HG03571 (cell line): ENCODE measurements at regions not wholly inside any gene's neighbourhood (a gene's known extent, or its start where the extent isn't known, plus 50 kb on each side); places are given as distances from the start of the nearest gene placed in this dataset.

Source experiments
- ATAC-seq: cut with Tn5 transposase; IDR thresholded peaks from one replicate; pipeline ENCODE4 v1.9.1; 2021; ENCODE audit not compliant: unreplicated experiment

DNA sequence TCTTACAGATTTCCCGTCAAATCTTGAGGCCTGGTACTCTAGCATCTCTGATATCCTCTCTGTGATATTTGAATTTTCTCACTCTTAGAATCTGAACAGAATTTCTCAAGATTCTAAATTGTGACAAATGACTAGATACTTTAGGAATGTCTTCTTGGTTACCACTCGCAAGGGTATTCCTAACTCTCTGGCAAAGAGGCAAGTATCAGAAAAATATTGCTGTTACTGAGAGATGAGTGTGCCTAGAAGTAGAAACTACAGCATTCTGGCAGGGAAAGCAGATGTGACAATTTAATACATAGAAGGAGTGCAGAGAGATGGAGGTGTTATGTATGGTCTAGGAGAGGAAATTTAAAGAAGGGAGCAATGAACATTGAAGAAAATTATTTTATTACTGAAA is 467.8 kb downstream of the LRIG3 start:
- no peak for ATAC-seq

DNA sequence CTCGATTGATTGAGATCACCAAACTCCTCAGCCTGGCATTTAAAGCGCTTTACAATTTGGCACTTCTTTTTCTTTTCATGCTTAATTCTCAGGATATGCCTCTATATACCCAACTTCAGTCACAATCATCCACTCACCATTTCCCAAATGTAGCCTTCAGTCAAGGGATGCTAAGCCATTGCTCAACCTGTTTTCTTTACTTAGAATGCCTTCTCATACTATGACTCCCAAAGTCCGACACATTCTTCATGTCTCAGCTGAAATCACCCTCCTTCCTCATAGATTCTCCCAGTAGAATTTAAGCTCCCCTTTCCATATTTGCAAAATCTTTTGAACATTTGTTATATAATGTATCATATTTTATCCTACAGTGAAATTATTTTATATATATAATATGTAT is 467.0 kb downstream of the LRIG3 start:
- ATAC-seq, result no peak

DNA sequence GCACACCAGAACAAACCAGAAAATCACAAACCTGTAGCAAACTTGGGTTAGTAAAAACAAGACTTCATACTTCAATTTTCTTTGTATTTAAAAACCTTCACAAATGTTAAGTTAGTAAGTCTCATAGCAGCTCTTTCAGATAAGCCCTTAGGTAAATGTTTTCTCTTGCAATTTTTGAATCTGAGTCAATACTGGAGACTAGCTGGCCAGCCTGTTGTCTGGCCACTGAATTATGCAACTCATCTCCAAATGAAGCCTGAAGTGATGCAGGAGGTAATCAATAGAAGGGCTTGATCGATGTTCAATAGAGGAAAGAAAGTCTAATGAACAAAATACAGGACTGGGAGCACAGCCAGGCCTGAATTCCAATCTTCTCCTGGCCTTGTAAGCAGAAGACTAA is 465.2 kb downstream of the LRIG3 start:
- ATAC-seq, result no peak

DNA sequence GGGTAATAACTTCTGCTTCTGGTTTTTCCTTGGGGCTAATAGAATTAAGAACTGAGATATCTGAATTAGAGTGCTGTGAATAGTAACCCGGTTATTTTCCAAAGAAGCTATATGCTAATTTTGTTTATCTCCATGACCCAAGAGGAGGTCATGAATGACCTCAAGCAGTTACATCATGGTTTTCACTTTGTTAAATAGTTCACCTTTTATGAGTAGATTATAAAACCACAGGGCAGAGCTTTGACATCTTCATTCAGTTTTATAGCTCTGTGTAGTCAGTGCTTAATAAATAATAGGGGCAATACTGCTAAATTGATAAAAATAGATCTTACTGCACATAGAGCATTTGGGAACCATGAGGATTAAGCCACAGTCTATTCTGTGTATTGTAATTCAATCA is 462.2 kb downstream of the LRIG3 start:
- no peak for ATAC-seq

DNA sequence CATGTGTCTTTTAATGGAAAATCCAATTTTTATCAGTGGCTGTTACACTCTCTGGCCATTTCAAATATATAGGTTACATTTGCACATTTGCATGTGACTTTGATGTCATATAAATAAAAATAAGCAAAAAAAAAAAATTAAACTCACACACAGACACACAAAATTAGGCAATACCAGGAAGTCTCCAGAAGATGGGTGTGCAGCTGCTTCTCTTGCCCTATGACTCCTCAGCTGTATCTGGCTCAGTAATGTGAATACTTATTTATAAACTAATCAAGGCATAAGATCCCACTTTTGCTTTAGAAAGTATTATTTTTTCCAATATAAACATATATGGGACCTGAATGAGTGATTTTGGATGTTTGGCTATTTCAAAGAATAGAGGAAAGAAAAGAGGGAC is 461.1 kb downstream of the LRIG3 start:
- no peak for ATAC-seq

DNA sequence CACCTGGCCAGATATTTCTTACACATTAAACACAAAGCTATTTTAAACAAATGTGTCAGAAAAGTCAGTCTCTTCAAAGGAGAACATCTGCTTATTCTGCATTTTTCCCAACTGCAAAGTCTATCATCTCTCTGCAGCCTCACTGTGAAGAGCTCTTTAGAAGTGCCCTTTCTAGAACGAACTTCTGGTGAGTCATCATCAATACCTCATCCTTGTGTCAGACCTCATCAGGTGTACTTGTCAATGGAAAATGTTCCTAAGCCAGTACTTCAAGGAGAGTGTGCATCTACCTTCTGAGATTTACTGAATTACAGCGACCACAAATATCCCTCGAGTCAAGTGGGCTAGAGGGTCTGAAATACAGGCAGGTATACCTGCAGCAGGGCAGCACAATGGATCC is 457.3 kb downstream of the LRIG3 start:
- ATAC-seq, result no peak

DNA sequence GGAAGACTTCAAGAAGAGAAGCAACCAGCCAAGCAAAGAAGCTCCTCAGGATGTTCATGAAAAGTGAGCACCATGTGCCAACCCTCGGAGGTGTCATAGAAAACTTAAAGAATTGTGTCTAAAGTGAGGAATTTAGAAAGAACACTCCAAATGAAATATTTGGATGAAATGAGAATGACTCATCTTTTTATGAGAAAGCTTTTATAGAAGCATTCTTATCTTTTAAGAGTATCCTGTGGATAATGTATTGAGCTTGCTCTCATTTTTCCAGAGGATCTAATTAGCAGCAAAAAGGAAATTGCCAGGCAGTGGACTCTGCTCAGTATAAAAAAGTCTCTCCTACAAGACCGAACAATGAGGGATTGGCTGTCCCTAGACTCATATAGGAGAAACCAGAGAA is 454.9 kb downstream of the LRIG3 start:
- ATAC-seq, result no peak

DNA sequence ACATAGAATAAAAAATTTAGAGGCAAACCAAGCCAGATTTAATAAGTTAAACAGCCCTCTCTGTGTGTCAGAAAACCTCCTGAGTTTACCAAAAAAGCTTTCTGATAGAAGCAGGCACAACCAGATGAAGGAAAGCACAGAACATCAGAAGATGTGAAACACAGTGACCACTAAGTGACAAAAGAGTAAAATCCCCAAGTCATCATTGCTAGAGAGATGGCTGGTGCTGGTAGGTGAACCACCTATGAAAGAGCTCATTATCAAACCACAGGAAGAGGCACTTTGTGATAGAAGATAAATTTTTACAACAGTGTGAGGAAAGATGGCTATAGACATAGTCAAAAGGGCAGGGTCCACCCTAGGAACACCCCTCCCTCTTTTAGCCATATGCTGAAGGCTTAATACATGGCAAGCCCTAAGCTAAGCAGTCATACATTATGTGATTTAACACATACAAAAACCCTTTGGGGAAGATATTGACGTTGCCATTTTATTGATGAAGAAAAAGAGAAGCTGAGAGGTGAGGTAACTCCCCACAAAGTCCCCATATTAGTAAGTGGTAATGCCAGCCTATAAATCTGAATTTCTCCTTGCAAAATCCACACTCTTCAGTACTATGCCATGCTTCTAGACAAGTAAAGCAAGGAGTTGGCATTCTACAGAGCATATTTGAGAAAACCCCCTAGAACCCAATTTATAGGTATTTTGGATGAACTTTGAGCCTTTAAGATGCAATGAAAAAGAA is 449.9 kb downstream of the LRIG3 start:
- ATAC-seq, result no peak

DNA sequence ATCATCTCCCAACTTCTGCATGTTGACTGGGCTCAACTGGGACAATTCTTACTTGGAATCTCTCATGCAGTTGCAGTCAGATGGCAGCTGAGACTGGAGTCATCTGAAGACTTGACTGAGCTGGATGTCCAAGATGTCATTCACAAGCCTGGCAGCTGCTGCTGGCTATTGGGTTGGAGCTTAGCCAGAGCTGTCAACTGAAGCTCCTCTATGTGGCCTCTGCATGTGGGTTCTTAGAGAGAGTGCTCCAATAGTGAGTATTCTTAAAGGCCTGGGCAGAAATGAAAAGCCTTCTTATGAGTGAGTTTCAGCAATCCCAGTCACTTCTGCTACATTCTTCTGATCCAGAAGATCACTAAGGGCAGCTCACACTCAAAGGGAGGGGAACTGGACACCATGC is 440.9 kb downstream of the LRIG3 start:
- ATAC-seq, result no peak

DNA sequence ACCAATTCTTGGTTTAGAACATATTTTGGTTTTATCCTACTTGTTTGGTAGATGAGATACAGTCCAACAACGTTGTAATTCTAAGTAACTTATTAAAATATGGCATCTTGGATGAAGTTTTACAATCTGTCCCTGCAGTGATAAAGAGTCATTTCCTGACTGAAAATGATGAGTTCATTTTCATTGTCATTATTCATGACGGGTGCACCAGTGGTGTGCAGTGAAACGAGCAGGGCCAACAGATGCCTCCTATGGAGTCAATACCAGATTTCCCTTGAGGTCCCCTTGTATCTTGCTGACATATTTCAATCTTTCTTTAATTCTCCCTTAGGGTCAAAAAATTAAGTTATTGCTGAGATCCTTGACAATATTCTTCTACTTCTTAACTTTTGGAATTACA is 438.5 kb downstream of the LRIG3 start:
- no peak for ATAC-seq

DNA sequence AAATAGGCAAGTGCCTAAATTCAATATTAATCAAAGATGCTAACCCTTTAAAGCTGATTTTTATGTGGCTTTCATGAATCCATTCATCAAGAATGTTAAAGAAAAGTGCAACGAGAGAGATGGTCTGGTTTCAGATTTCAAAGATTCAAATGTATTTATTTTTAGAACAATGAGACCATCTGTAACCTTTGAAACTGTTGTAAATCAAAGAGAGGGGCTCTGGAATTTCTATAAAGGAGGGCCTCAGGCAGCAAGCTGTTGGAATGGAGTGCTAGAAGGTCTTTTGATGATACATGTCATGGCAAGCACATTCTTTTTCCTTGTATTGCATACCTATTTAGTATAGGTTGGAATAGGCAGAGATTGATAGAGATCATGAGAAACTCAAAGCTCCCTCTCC is 433.0 kb downstream of the LRIG3 start:
- no peak for ATAC-seq

DNA sequence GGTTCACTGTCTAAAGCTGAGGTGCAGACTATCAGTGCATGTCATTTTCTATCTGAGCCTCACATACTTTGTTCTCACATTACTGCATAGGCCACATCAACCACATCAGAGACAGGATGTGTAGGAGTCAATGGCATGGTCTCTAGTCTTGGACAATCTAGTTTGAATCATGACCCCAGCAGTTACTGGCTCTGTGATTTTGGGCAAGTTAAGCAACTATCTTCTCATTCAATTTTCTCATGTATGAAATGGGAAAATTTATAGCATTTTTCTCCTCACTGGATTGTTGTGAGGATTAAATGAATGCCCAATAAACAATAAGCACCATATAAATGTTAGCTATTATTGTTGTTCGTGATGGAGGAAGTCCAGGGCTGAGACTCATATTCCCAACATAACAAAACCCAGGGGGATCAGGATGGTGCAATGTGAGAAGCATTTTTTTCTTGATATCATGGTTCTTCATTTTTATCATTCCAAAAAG is 432.6 kb downstream of the LRIG3 start:
- no peak for ATAC-seq

DNA sequence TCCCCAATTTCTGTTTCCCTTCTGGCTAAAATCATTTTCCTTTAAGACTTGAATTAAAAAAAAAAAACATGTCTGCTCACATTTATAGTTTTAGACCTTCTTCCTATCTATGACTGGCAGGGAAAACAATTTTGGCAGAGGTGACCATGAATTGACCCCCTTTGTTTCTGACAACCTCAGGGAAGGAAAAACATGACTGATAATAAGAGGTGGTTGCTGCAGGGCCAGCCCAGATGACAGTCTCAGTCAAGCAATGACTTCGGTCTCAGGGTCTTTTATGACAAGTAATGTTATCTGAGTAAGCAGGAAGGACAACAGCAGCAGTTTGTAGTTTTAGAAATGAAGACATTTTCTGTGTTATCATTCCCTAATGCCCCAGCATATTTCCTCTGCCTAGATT is 430.9 kb downstream of the LRIG3 start:
- no peak for ATAC-seq

DNA sequence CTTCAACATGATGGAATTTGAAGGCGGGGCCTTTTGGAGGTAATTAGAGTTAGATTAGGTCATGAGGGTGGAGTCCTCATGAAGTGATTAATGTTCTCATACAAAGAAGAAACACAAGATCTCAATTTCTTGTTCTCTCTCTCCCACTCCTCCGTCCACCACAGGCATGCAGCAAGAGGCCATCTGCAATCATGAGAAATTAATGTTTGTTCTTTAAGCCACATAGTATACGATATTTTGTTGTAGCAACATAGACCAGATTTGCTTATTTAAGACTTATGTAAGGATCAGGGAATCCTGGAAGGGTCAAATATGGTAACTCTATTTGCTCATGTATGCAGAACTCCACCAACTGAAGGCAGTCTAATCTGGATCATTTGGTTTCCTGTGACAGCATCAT is 429.0 kb downstream of the LRIG3 start:
- no peak for ATAC-seq

DNA sequence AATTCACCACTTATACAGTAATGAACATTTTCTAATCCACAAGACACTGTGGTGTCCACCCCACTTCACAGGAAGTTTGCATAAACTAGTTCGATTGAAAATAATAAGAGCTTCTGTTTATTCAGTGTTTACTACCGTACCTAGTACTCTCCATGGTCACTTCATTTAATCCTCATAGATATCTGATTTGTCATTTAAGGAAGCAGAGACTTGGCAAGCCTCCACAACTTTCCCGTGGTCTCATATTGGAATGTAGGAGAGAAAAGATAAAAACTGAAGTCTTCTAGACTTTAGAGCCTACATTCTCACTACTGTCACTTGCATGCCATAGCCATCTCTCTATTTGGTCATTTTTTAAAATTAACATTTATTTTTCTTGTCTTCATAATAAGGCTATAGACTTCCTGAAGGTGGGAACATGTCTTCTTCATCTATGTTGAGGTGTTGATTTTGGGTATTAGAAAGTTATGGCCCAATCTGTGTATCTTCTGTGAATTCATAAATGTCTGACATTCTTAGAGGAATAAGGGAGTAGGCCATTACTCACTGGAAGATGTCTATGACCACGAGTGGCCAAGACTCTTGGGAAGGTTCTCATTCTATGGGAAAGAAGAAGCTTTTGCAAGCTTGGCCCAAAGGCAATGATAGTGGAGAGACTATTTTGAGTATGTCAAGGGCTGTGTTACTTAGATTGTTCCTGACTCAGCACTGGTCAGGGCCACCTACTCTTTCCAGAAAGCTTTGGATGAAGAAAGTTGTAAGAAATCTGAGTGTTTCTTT is 423.7 kb downstream of the LRIG3 start:
- no peak for ATAC-seq

DNA sequence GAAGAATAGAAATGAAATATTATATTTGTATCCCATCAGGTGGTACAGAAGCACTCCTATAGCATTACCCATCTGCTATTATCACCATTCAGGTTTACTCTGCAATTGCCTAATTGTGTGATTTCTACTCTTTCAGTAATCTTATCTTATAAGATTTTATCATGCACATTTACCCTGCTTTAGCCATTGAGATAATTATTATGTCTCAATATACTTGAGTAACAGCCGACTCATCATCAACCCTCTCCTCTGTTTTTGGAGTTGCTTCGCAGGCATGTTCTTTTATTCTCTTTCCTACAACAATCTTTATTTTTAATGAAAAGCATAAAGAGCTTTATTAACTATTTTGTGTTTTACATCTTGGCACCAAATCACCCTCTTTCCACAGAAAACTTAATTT is 419.9 kb downstream of the LRIG3 start:
- ATAC-seq, result no peak

DNA sequence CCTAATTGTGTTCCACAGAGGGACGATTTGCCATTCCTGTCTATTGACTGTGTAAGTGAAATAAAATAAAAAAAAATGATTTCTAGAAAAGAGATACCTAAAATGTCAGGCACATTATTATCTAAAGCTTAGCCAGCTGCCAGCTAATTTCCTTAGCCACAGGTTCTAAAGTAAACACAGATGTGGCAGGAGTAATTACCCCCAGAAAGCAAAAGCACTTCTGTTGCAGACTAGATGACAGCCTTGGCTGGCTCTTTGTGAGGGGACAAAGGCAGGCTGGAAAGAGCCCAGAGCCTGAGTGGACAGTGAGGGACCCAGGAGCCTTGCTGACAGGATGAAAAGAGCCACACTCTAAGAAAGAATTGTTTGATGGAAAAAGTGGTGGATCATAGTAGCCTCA is 418.1 kb downstream of the LRIG3 start:
- no peak for ATAC-seq

DNA sequence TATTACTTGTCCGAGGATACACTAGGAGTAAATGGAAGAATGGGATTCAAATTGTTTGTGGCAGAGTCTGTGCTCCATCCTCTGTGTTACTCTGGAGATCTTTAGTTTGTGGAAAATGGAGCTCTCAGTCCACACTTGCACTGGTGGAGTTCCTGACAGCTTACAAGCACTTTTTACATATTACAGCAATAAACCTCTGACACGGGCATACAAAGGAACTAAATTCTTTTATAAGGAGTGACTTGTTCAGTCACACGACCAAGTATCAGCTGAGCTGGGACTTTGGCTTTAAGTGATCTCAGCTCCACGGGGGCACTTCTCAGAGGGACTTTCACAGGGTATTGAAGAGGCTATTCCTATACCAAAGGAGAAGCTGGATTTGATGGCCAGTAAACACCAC is 417.5 kb downstream of the LRIG3 start:
- ATAC-seq, result no peak

DNA sequence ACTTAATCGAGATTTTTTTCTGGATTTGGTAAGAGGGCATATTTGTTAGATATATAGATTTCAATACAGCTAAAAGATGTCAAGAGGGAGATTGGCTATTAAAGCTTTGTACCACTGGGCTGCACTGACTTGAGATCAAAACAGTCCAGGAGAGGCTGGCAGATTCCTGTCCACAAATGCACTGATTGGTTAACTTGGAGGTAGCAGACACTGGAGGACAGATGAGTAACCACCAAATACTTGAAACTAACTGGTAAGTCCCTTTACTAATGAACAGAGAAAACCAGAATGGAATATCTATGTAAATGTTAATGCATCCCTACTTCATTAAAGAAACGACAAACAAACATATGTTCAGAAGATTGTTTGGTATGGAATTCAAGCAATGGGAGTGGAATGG is 416.6 kb downstream of the LRIG3 start:
- no peak for ATAC-seq

DNA sequence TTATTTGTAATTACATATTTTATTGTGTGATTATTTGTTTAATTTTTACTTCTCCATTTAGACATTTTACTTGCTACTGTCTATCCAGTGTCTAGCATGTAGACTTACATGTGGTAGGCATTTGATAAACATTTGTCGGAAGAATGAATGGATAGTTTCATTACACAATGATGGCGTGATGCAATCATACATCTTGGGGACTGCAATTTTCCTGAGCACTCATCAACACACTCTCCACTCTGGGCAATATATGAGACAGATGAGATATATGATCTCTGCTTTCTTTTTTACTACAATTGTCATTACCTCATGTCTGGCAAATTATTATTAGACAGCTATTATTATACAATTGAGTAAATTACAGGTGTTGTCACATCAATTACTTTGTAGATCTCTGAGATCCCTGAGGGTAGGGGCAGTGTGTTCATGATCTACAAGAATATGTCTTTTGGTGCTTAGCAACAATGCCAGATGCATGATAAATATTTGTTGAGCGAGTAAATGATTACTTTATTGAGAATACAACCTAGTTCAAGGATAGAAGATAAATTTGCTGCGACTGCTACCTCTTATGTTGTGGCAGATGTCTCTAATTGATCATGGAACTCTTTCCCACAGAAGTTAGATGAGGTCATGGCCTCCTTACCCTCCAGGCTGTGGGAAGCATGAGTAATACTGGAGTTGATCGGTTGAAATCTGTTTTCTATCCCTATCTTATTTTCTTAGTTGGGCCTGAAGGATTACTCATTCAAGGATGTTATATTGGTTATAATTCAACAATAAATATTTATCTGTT is 416.0 kb downstream of the LRIG3 start:
- no peak for ATAC-seq

DNA sequence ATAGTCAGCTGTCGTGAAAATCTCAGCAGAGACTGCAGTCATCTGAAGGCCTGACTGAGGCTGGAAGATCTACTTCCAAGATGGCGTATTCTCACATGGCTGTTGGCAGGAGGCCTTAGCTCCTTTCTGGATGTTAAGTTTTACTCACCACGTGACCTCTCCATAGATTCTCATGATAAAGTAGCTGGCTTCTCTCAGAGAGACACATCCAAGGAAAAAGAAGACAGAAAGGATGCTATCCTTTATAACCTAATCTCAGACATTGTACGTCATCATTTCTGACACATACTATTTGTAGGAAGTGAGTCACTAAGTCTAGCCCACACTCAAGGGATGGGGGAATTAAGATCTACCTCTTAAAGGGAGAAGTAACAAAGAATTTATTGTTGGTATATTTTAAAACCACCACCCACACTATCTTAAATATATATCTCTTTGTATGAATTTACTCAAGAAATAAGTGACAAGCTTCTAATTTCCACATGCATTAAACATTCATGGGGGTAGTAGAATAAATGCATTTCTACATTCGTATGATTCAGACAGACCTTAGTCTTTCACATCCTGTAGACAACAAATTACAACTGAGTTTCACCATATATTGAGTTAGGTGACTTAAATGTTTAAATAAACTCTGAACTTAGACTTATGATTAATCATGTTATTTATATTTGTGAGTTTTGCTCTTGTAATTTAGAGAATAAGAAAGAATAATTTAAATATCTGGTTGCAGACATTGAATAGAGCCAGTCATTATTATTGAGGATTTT is 411.0 kb downstream of the LRIG3 start:
- no peak for ATAC-seq
